ENCODE measurements at regions not wholly inside any gene's neighbourhood (a gene's known extent, or its start where the extent isn't known, plus 50 kb on each side); places are given as distances from the start of the nearest gene placed in this dataset.

DNA sequence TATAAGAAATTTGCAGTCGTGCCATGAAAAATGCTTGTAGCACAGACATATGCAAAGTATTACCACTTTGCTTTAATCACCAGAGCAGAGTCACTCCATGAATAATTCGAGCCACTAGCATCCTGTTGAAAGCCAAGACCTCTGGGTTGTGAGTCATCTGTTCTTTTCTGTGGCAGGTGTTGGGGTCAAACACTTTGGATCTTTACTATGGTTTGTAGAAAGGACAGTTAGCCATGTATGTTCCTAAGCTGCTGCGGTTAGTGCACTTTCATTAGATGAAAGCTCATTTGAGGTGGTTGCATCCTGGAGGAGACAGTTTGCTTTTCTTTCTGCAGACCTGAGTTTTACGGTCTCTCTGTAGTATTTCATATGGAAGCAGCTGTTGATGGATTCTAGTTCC lies 223.7 kb downstream of the DMRT2 start:
- ATAC-seq = no peak
- H3K9me3 Mint-ChIP-seq = peaks cover 0 to 3% (median 0%) of the 10 kb centered on the region in 9 donors
- POLR2A ChIA-PET = no interaction called here

DNA sequence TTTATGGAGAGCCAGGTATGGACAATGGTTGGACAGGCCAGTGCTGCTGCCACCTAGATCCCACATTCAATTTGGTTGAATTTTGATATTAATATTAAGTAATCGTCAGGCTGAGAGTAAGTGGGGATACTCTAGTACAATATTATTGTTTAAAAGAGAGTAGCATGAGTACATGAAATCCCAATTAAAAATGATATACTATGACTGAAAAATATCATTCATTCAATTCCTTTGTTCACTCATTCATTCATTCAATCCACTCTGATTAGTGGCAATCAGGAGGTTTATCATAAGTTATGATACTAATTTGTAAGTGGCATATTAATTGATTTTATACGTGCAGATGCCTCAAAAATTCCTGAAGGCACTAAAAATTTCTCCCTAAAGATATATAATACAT lies 224.2 kb downstream of the DMRT2 start:
- H3K4me3 Mint-ChIP-seq = no peak overlapping the region
- no peaks in the 10 kb centered on the region for H3K4me1 Mint-ChIP-seq
- POLR2A ChIA-PET = no interaction called here
- no peak overlapping the region for H3K27ac Mint-ChIP-seq
- no peaks in the 10 kb centered on the region for H3K36me3 Mint-ChIP-seq
- DNase-seq (no peak), ATAC-seq (no peak)
- H3K9me3 Mint-ChIP-seq = peaks cover 0 to 3% (median 0%) of the 10 kb centered on the region in 9 donors
- peaks cover 0 to 7% (median 0%) of the 10 kb centered on the region in 5 donors for H3K27me3 Mint-ChIP-seq

More for the DNA sequence above, 223.7 kb downstream of the DMRT2 start:
- Mint-ChIP-seq H3K36me3 (no peaks in the 10 kb centered on the region), H3K4me3 (no peak overlapping the region), H3K27ac (no peak overlapping the region), H3K4me1 (no peaks in the 10 kb centered on the region), H3K27me3 (peaks cover 0 to 7% (median 0%) of the 10 kb centered on the region in 5 donors)
- no peak for DNase-seq

- no peak for ATAC-seq
- no peak for DNase-seq
- Mint-ChIP-seq H3K9me3 (peaks cover 0 to 3% (median 0%) of the 10 kb centered on the region in 9 donors), H3K4me1 (no peaks in the 10 kb centered on the region), H3K27ac (no peak overlapping the region), H3K4me3 (no peak overlapping the region), H3K36me3 (no peaks in the 10 kb centered on the region), H3K27me3 (peaks cover 0 to 11% (median 0%) of the 10 kb centered on the region in 5 donors)
- POLR2A ChIA-PET = no interaction called here
Measured at GRCh38 chr9:1276474-1276873, 226.3 kb downstream of the DMRT2 start.

- no peak overlapping the region for H3K27ac Mint-ChIP-seq
- H3K27me3 Mint-ChIP-seq = peaks cover 0 to 31% (median 11%) of the 10 kb centered on the region in 5 donors
- ATAC-seq (no peak), DNase-seq (no peak)
- POLR2A ChIA-PET = no interaction called here
- H3K36me3 Mint-ChIP-seq = peaks cover 0 to 4% (median 0%) of the 10 kb centered on the region in 3 donors
- no peak overlapping the region for H3K4me3 Mint-ChIP-seq
- H3K4me1 Mint-ChIP-seq = no peaks in the 10 kb centered on the region
- H3K9me3 Mint-ChIP-seq = peaks cover 0 to 29% (median 11%) of the 10 kb centered on the region in 9 donors
Measured at GRCh38 chr9:1284727-1285126, 234.6 kb downstream of the DMRT2 start.

GRCh38 chr9:1285526-1285925 lies 235.4 kb downstream of the DMRT2 start:
- Mint-ChIP-seq H3K27ac (no peak overlapping the region), H3K27me3 (peaks cover 0 to 31% (median 11%) of the 10 kb centered on the region in 5 donors), H3K36me3 (peaks cover 0 to 4% (median 0%) of the 10 kb centered on the region in 3 donors), H3K9me3 (peaks cover 0 to 29% (median 11%) of the 10 kb centered on the region in 9 donors), H3K4me3 (no peak overlapping the region), H3K4me1 (no peaks in the 10 kb centered on the region)
- DNase-seq (no peak), ATAC-seq (no peak)
- POLR2A ChIA-PET = no interaction called here

DNA sequence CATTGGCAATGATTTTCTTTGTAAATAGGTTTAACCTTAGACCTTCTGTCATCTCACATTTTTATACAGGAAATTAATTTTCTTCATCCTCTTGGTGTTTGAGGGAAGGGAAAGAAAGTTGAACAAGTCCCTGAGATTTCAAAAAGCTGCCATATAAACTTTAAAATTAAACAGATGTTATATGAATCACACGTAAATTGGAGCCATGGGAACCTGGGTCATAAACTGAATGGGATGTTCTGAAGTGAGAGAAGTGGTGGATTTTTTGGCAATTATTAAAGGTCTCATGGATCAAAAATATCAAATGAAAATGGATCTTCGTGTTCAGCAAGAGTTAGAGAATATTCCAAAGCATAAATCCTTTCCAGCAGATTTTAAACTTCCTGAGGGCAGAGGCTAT lies 242.2 kb downstream of the DMRT2 start:
- H3K27me3 Mint-ChIP-seq = peaks cover 0 to 9% (median 1%) of the 10 kb centered on the region in 5 donors
- no peaks in the 10 kb centered on the region for H3K4me1 Mint-ChIP-seq
- H3K36me3 Mint-ChIP-seq = no peaks in the 10 kb centered on the region
- DNase-seq (no peak), ATAC-seq (no peak)
- no peak overlapping the region for H3K27ac Mint-ChIP-seq
- no peak overlapping the region for H3K4me3 Mint-ChIP-seq
- POLR2A ChIA-PET = no interaction called here
- peaks cover 0 to 8% (median under 1%) of the 10 kb centered on the region in 9 donors for H3K9me3 Mint-ChIP-seq

GRCh38 chr9:1294641-1295258 lies 244.6 kb downstream of the DMRT2 start:
- no peaks in the 10 kb centered on the region for H3K36me3 Mint-ChIP-seq
- no peak overlapping the region for H3K4me3 Mint-ChIP-seq
- peaks cover 0 to 9% (median 1%) of the 10 kb centered on the region in 5 donors for H3K27me3 Mint-ChIP-seq

GRCh38 chr9:1296331-1296730 lies 246.2 kb downstream of the DMRT2 start:
- Mint-ChIP-seq H3K4me3 (no peak overlapping the region), H3K9me3 (peaks cover 0 to 8% (median 0%) of the 10 kb centered on the region in 9 donors), H3K27ac (no peak overlapping the region), H3K27me3 (peaks cover 0 to 9% (median 1%) of the 10 kb centered on the region in 5 donors), H3K36me3 (no peaks in the 10 kb centered on the region), H3K4me1 (no peaks in the 10 kb centered on the region)
- POLR2A ChIA-PET = no interaction called here
- DNase-seq = no peak
- no peak for ATAC-seq

More at GRCh38 chr9:1294641-1295258, 244.6 kb downstream of the DMRT2 start:
- no peak for ATAC-seq
- Mint-ChIP-seq H3K27ac (no peak overlapping the region), H3K4me1 (no peaks in the 10 kb centered on the region), H3K9me3 (peaks cover 0 to 8% (median 0%) of the 10 kb centered on the region in 9 donors)
- POLR2A ChIA-PET = no interaction called here
- no peak for DNase-seq

GRCh38 chr9:1298046-1298445 lies 247.9 kb downstream of the DMRT2 start:
- no peak for ATAC-seq

GRCh38 chr9:1300941-1301340 lies 250.8 kb downstream of the DMRT2 start:
- Mint-ChIP-seq H3K27ac (no peak overlapping the region), H3K36me3 (no peaks in the 10 kb centered on the region), H3K4me3 (no peak overlapping the region), H3K4me1 (no peaks in the 10 kb centered on the region), H3K27me3 (peaks cover 0 to 6% (median 2%) of the 10 kb centered on the region in 5 donors), H3K9me3 (peaks cover 0 to 4% (median 0%) of the 10 kb centered on the region in 9 donors)
- ATAC-seq (no peak), DNase-seq (no peak)
- POLR2A ChIA-PET = no interaction called here

More at GRCh38 chr9:1298046-1298445, 247.9 kb downstream of the DMRT2 start:
- no peaks in the 10 kb centered on the region for H3K36me3 Mint-ChIP-seq
- DNase-seq = no peak
- H3K27ac Mint-ChIP-seq = no peak overlapping the region
- peaks cover 0 to 5% (median 0%) of the 10 kb centered on the region in 9 donors for H3K9me3 Mint-ChIP-seq
- H3K4me1 Mint-ChIP-seq = no peaks in the 10 kb centered on the region
- peaks cover 0 to 8% (median 1%) of the 10 kb centered on the region in 5 donors for H3K27me3 Mint-ChIP-seq
- H3K4me3 Mint-ChIP-seq = no peak overlapping the region
- POLR2A ChIA-PET = no interaction called here

DNA sequence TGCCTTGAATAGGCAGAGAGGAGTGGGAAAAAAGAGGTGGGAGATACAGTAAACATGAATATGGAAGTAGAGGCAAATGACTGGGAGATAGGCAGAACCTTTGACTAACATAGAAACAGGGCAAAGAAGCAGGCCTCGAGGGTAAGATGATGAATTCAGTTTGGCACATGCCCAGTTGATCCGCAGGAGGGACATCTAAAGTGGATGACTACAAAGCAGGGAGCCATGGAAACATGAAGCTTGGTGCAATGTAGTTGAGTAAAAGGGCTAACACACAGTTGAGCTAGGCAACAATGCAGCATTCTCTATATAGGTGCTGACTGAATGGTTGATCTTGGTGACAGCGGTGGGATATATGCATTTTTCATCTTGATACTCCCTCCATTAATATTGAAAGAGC lies 253.8 kb downstream of the DMRT2 start:
- H3K9me3 Mint-ChIP-seq = peaks cover 0 to 4% (median 0%) of the 10 kb centered on the region in 9 donors
- H3K27ac Mint-ChIP-seq = no peak overlapping the region
- POLR2A ChIA-PET = no interaction called here

DNA sequence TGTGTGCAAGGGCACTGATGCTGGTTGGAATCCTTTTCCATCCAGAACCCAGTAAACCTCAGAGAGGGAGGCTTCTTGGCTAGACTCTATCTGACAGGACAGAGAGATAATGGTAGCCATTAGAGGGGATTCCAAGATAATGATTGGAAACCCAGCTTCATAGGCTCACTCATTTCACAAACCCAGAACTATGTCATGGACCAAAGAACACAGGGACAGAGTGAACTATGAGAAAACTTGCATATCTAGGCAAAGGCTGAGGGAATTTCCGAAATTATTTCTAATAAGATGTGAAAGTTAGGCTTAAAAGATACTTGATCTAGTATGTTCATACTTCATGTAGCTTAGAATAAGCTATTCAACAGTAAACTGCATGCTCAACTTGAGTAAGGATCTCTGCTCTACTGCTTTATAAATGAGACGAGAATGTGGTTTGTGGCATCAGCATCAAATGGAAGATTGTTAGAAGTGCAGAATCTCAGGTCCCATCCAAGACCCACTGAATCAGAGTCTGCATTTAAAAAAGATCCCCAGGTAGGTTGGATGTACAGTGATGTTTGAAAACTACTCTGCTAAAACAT lies 261.4 kb downstream of the DMRT2 start:
- H3K4me1 Mint-ChIP-seq = no peaks in the 10 kb centered on the region
- H3K36me3 Mint-ChIP-seq = peaks cover 0 to 4% (median 0%) of the 10 kb centered on the region in 3 donors

More for the DNA sequence above, 253.8 kb downstream of the DMRT2 start:
- Mint-ChIP-seq H3K4me3 (no peak overlapping the region), H3K4me1 (no peaks in the 10 kb centered on the region), H3K27me3 (peaks cover 0 to 6% (median 4%) of the 10 kb centered on the region in 5 donors), H3K36me3 (no peaks in the 10 kb centered on the region)
- DNase-seq (no peak), ATAC-seq (no peak)

GRCh38 chr9:1319436-1319835 lies 269.3 kb downstream of the DMRT2 start:
- Mint-ChIP-seq H3K36me3 (peaks cover 0 to 7% (median 0%) of the 10 kb centered on the region in 3 donors), H3K27me3 (peaks cover 0 to 8% (median 4%) of the 10 kb centered on the region in 5 donors), H3K4me1 (peaks cover 0 to 3% (median 0%) of the 10 kb centered on the region in 4 donors), H3K9me3 (peaks cover 0 to 10% (median 2%) of the 10 kb centered on the region in 9 donors), H3K27ac (no peak overlapping the region), H3K4me3 (no peak overlapping the region)
- ATAC-seq (no peak), DNase-seq (no peak)
- POLR2A ChIA-PET = no interaction called here

More for the DNA sequence above, 261.4 kb downstream of the DMRT2 start:
- H3K4me3 Mint-ChIP-seq = no peak overlapping the region
- peaks cover 0 to 8% (median 4%) of the 10 kb centered on the region in 5 donors for H3K27me3 Mint-ChIP-seq
- POLR2A ChIA-PET = no interaction called here
- H3K27ac Mint-ChIP-seq = no peak overlapping the region
- no peak for ATAC-seq
- no peak for DNase-seq
- H3K9me3 Mint-ChIP-seq = peaks cover 0 to 8% (median 0%) of the 10 kb centered on the region in 9 donors

Data from naive thymus-derived CD8-positive, alpha-beta T cell (primary cell).